Hindlimb muscle (tissue), 1 donor: ENCODE measurements at regions not wholly inside any gene's neighbourhood (a gene's known extent, or its start where the extent isn't known, plus 50 kb on each side); places are given as distances from the start of the nearest gene placed in this dataset.

ENCODE experiments used
- DNase-seq: peaks from one replicate; pipeline ENCODE4 v3.0.0-alpha.2; 2013

GRCh38 chr11:128299132-128299726 lies 288.1 kb downstream of the ETS1 start:
- DNase-seq = no peak

GRCh38 chr11:128298271-128298670 lies 289.1 kb downstream of the ETS1 start:
- no peak for DNase-seq

GRCh38 chr11:128297805-128298204 lies 289.6 kb downstream of the ETS1 start:
- DNase-seq = no peak

- DNase-seq = no peak
These were observed 290.2 kb downstream of the ETS1 start for GRCh38 chr11:128297091-128297651.

GRCh38 chr11:128294671-128295050 lies 292.7 kb downstream of the ETS1 start:
- DNase-seq = no peak

- DNase-seq = no peak
These were observed 293.2 kb downstream of the ETS1 start for GRCh38 chr11:128294001-128294670.

GRCh38 chr11:128291835-128292234 lies 295.5 kb downstream of the ETS1 start:
- DNase-seq = no peak

- DNase-seq = no peak
These were observed 296.4 kb downstream of the ETS1 start for GRCh38 chr11:128291007-128291406.

- DNase-seq = peak; percentile 78
These were observed 297.1 kb downstream of the ETS1 start for GRCh38 chr11:128290106-128290840.

- DNase-seq = no peak
These were observed 298.3 kb downstream of the ETS1 start for GRCh38 chr11:128289048-128289447.

GRCh38 chr11:128288368-128288767 lies 299.0 kb downstream of the ETS1 start:
- no peak for DNase-seq

- DNase-seq = no peak
These were observed 302.0 kb downstream of the ETS1 start for GRCh38 chr11:128285321-128285720.

GRCh38 chr11:128284634-128285033 lies 302.7 kb downstream of the ETS1 start:
- no peak for DNase-seq

GRCh38 chr11:128283451-128283850 lies 303.9 kb downstream of the ETS1 start:
- no peak for DNase-seq

GRCh38 chr11:128282053-128282452 lies 305.3 kb downstream of the ETS1 start:
- DNase-seq = no peak

GRCh38 chr11:128279866-128280265 lies 307.5 kb downstream of the ETS1 start:
- DNase-seq = no peak

GRCh38 chr11:128273736-128274135 lies 313.6 kb downstream of the ETS1 start:
- no peak for DNase-seq

- DNase-seq = no peak
These were observed 316.0 kb downstream of the ETS1 start for GRCh38 chr11:128271401-128271800.

GRCh38 chr11:128269466-128269865 lies 317.9 kb downstream of the ETS1 start:
- no peak for DNase-seq

GRCh38 chr11:128266893-128267292 lies 320.5 kb downstream of the ETS1 start:
- DNase-seq = no peak

GRCh38 chr11:128262463-128263345 lies 324.7 kb downstream of the ETS1 start:
- DNase-seq = no peak

- DNase-seq = no peak
These were observed 326.3 kb downstream of the ETS1 start for GRCh38 chr11:128261011-128261421.

GRCh38 chr11:128260398-128260797 lies 327.0 kb downstream of the ETS1 start:
- DNase-seq = no peak
